Heart left ventricle (tissue), 16 donors: ENCODE measurements at regions not wholly inside any gene's neighbourhood (a gene's known extent, or its start where the extent isn't known, plus 50 kb on each side); places are given as distances from the start of the nearest gene placed in this dataset.

Experiments
- ATAC-seq, 4 donors: fragments of 200-7000 bp; cut with Tn5 transposase; one replicate each; pipeline ENCODE4 v1.9.1; 2020 to 2022; ENCODE audit warnings: moderate library complexity in 4 of 4, mild to moderate bottlenecking in 3 of 4, moderate number of reproducible peaks in 1 of 4
- DNase-seq, 5 donors: peaks; one replicate each; pipeline ENCODE4 v3.0.0-alpha.2; 2020
- H3K27ac ChIP-seq, 12 donors: fragments of 200-600 bp; sonication (generic) in 4 of 12; one replicate each; pipeline versions ENCODE4 v1.5.0 to v1.8.0; 2016 to 2022; ENCODE audit warnings: mild to moderate bottlenecking in 2 of 12
- H3K27me3 ChIP-seq, 9 donors: fragments of 200-600 bp; sonication (generic) in 2 of 9; one replicate each; pipeline versions ENCODE4 v1.5.1 to v1.8.0; 2016 to 2022; ENCODE audit warnings: mild to moderate bottlenecking in 3 of 9
- H3K36me3 ChIP-seq, 9 donors: fragments of 200-600 bp; sonication (generic) in 2 of 9; one replicate each; pipeline versions ENCODE4 v1.5.0 to v1.8.0; 2018 to 2022; ENCODE audit warnings: mild to moderate bottlenecking in 2 of 9
- H3K4me1 ChIP-seq, 12 donors: fragments of 200-600 bp; sonication (generic) in 4 of 12; one replicate each; pipeline versions ENCODE4 v1.5.0 to v1.8.0; 2016 to 2022; ENCODE audit warnings: mild to moderate bottlenecking in 3 of 12
- H3K4me3 ChIP-seq, 12 donors: fragments of 200-600 bp; sonication (generic) in 4 of 12; one replicate each; pipeline versions ENCODE4 v1.5.0 to v1.8.0; 2017 to 2022; ENCODE audit warnings: mild to moderate bottlenecking in 9 of 12, moderate library complexity in 4 of 12
- H3K9me3 ChIP-seq, 12 donors: fragments of 200-600 bp; sonication (generic) in 4 of 12; one replicate each; pipeline versions ENCODE4 v1.5.0 to v1.8.0; 2016 to 2022; ENCODE audit warnings: mild to moderate bottlenecking in 1 of 12
- POLR2A ChIP-seq, 2 donors: fragments of 450-650 bp; IDR thresholded peaks; one replicate each; pipeline ENCODE4 v1.6.1; 2017; ENCODE audit warnings: antibody characterized with exemption in 2 of 2, mild to moderate bottlenecking in 2 of 2, moderate library complexity in 2 of 2
- WGBS, 4 donors: extraction: QIAGEN DNeasy Blood & Tissue Kit in 2 of 4; methylation state at CpG; one replicate each; pipeline versions ENCODE4 v1.1.5 to v1.1.7; 2013 to 2018; 5-methylcytosine and 5-hydroxymethylcytosine counted together
- intact Hi-C, 10 donors: fragments of 100-400 bp; cut with DNase I; formaldehyde crosslinking; loops; one replicate each; pipeline versions ENCODE4 v1.11.1 to v1.14.2; 2022
- TF ChIP-seq, protein P1 (sequence below), 12 donors: fragments of 200-600 bp; sonication (generic) in 4 of 12; IDR thresholded peaks; one replicate each; pipeline versions ENCODE4 v1.5.0 to v1.8.0; 2018 to 2022; ENCODE audit warnings: antibody characterized with exemption in 12 of 12, mild to moderate bottlenecking in 5 of 12
- donor health status: ischemic (EF 13 %, LVEDD 7.1; RV severe dilation, severe dysfunction).
- donor health status: healthy with polysubstance abuse.
- donor health status: DM: no; HTN: yes; CAD: no.
- donor health status: DM: no; HTN: no; CAD: no.
- donor health status: ischemic (EF 25% LVEDD 6.9; RV normal size, moderate dysfunction).
- donor health status: ischemic (EF 25% LVEDD 5.7; RV mildly dilated, moderate dysfunction).
- donor health status: healthy.
- donor health status: DM: yes; HTN: yes; CAD: no.
- donor health status: ischemic (EF 35%, LVEDD 5.7; RV mildly dilated, moderate dysfunction).
- donor health status: nonischemic (EF 11% LVEDD 7.7; RV severe dilation, severe dysfunction).
- donor health status: DM: yes; HTN: yes; CAD: no.
- donor health status: PGD.
- donor health status: ischemic (EF 29% LVEDD 5.4; RV normal size, mild dysfunction).
- donor health status: nonischemic (EF 23%, LVEDD 6.1; RV moderate dilation, normal function).

GRCh38 chr22:22094514-22094913 is 111.9 kb upstream of the TOP3B start:
- no peak for TF ChIP-seq POLR2A (IDR thresholded peaks at IDR 0.05)
- TF ChIP-seq, protein P1, sequence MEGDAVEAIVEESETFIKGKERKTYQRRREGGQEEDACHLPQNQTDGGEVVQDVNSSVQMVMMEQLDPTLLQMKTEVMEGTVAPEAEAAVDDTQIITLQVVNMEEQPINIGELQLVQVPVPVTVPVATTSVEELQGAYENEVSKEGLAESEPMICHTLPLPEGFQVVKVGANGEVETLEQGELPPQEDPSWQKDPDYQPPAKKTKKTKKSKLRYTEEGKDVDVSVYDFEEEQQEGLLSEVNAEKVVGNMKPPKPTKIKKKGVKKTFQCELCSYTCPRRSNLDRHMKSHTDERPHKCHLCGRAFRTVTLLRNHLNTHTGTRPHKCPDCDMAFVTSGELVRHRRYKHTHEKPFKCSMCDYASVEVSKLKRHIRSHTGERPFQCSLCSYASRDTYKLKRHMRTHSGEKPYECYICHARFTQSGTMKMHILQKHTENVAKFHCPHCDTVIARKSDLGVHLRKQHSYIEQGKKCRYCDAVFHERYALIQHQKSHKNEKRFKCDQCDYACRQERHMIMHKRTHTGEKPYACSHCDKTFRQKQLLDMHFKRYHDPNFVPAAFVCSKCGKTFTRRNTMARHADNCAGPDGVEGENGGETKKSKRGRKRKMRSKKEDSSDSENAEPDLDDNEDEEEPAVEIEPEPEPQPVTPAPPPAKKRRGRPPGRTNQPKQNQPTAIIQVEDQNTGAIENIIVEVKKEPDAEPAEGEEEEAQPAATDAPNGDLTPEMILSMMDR (IDR thresholded peaks at IDR 0.05) = no peak
- Histone ChIP-seq H3K36me3 (no peaks in the 10 kb centered on the region), H3K27me3 (peaks cover 0 to 52% (median 10%) of the 10 kb centered on the region in 9 donors), H3K9me3 (no peaks in the 10 kb centered on the region), H3K4me1 (no peaks in the 10 kb centered on the region), H3K27ac (no peak overlapping the region), H3K4me3 (no peak overlapping the region)
- intact Hi-C loops = no loop called here
- DNase-seq (no peak), ATAC-seq (no peak)
- 73 to 77% (median 75%) methylated on average over 6 of the region's 6 CpGs for WGBS, 4 donors

- ATAC-seq (no peak), DNase-seq (no peak)
- Histone ChIP-seq H3K4me3 (no peak overlapping the region), H3K27me3 (peaks cover 0 to 49% (median 10%) of the 10 kb centered on the region in 9 donors), H3K27ac (no peak overlapping the region), H3K9me3 (no peaks in the 10 kb centered on the region), H3K36me3 (no peaks in the 10 kb centered on the region), H3K4me1 (no peaks in the 10 kb centered on the region)
- TF ChIP-seq, protein P1 (IDR thresholded peaks at IDR 0.05) = no peak
- no peak for TF ChIP-seq POLR2A (IDR thresholded peaks at IDR 0.05)
- WGBS, 4 donors = 63 to 79% (median 77%) methylated on average over 1 of the region's 1 CpG
- intact Hi-C loops = no loop called here
These were observed 111.2 kb upstream of the TOP3B start for GRCh38 chr22:22093743-22094142.

- intact Hi-C loops = no loop called here
- DNase-seq = no peak
- no peaks in the 10 kb centered on the region for H3K36me3 ChIP-seq
- no peak overlapping the region for H3K4me3 ChIP-seq
- WGBS, 4 donors = 85 to 96% (median 89%) methylated on average over 1 of the region's 1 CpG
- no peak for ATAC-seq
- no peak overlapping the region for H3K27ac ChIP-seq
- no peak for TF ChIP-seq POLR2A (IDR thresholded peaks at IDR 0.05)
- TF ChIP-seq, protein P1 (IDR thresholded peaks at IDR 0.05) = no peak
- no peaks in the 10 kb centered on the region for H3K9me3 ChIP-seq
- H3K27me3 ChIP-seq = peaks cover 0 to 49% (median 10%) of the 10 kb centered on the region in 9 donors
- no peaks in the 10 kb centered on the region for H3K4me1 ChIP-seq
These were observed 110.4 kb upstream of the TOP3B start for GRCh38 chr22:22092974-22093373.

- Histone ChIP-seq H3K36me3 (no peaks in the 10 kb centered on the region), H3K27me3 (peaks cover 0 to 49% (median 10%) of the 10 kb centered on the region in 9 donors), H3K4me3 (no peak overlapping the region), H3K4me1 (no peaks in the 10 kb centered on the region), H3K27ac (no peak overlapping the region), H3K9me3 (no peaks in the 10 kb centered on the region)
- ATAC-seq (no peak), DNase-seq (no peak)
- TF ChIP-seq, protein P1 (IDR thresholded peaks at IDR 0.05) = no peak
- no peak for TF ChIP-seq POLR2A (IDR thresholded peaks at IDR 0.05)
- 82 to 87% (median 84%) methylated on average over 3 of the region's 3 CpGs for WGBS, 4 donors
- intact Hi-C loops = no loop called here
These were observed 109.5 kb upstream of the TOP3B start for GRCh38 chr22:22092101-22092500.
